Left ventricle myocardium inferior (tissue), 1 donor: ENCODE measurements at regions not wholly inside any gene's neighbourhood (a gene's known extent, or its start where the extent isn't known, plus 50 kb on each side); places are given as distances from the start of the nearest gene placed in this dataset.

ENCODE experiments used
- DNase-seq: peaks from one replicate; pipeline ENCODE4 v3.0.0-alpha.2; 2020
- H3K27ac ChIP-seq: fragments of 200-600 bp; replicated peaks from 2 replicates; pipeline ENCODE4 v1.8.0; 2021
- H3K27me3 ChIP-seq: fragments of 200-600 bp; 2 replicates; pipeline ENCODE4 v1.8.0; 2021; ENCODE audit warnings: low read depth
- H3K36me3 ChIP-seq: fragments of 200-600 bp; 2 replicates; pipeline ENCODE4 v1.8.0; 2021
- H3K4me1 ChIP-seq: fragments of 200-600 bp; 2 replicates; pipeline ENCODE4 v1.8.0; 2021
- H3K4me3 ChIP-seq: fragments of 200-600 bp; 2 replicates; pipeline ENCODE4 v1.8.0; 2021; ENCODE audit warnings: mild to moderate bottlenecking, moderate library complexity
- H3K9me3 ChIP-seq: fragments of 200-600 bp; replicated peaks from 2 replicates; pipeline ENCODE4 v1.8.0; 2021
- intact Hi-C: fragments of 100-400 bp; cut with micrococcal nuclease; formaldehyde crosslinking; loops from one replicate; pipeline ENCODE4 v1.11.0; 2022
- TF ChIP-seq, protein P1 (sequence below): fragments of 200-600 bp; IDR thresholded peaks from 2 replicates; pipeline ENCODE4 v1.8.0; 2021; ENCODE audit warnings: antibody characterized with exemption, mild to moderate bottlenecking, borderline replicate concordance
- donor health status: DM: no; HTN: yes; CAD: no; lungs with severe emphysema.

DNA sequence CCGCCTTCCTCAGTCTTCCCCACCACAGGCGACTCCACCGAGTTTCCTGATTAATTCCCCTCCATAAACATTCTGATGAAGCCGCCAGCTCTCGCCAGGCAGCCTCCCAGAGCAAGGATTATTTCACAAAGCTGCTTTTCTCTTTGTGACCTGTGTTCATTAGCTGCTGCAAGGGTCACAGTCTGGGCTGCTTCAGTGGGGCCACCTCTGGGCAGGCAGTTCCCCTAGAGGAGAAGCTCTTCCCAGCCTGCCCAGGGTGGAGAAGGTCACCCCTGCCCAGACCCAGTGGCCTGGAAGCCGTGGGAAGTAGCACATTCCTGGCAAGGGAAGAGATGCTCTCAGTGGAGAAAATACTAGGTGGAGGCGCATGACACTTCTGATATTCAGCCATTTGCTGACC lies 58.4 kb upstream of the RAPGEF1 start:
- intact Hi-C loops = no loop called here
- H3K36me3 ChIP-seq = no peaks in the 10 kb centered on the region
- H3K4me1 ChIP-seq = no peaks in the 10 kb centered on the region
- H3K27me3 ChIP-seq = peaks cover 49% of the 10 kb centered on the region
- no peaks in the 10 kb centered on the region for H3K9me3 ChIP-seq
- no peak overlapping the region for H3K4me3 ChIP-seq
- H3K27ac ChIP-seq = no peak overlapping the region
- DNase-seq = no peak
- TF ChIP-seq, protein P1, sequence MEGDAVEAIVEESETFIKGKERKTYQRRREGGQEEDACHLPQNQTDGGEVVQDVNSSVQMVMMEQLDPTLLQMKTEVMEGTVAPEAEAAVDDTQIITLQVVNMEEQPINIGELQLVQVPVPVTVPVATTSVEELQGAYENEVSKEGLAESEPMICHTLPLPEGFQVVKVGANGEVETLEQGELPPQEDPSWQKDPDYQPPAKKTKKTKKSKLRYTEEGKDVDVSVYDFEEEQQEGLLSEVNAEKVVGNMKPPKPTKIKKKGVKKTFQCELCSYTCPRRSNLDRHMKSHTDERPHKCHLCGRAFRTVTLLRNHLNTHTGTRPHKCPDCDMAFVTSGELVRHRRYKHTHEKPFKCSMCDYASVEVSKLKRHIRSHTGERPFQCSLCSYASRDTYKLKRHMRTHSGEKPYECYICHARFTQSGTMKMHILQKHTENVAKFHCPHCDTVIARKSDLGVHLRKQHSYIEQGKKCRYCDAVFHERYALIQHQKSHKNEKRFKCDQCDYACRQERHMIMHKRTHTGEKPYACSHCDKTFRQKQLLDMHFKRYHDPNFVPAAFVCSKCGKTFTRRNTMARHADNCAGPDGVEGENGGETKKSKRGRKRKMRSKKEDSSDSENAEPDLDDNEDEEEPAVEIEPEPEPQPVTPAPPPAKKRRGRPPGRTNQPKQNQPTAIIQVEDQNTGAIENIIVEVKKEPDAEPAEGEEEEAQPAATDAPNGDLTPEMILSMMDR = no peak

DNA sequence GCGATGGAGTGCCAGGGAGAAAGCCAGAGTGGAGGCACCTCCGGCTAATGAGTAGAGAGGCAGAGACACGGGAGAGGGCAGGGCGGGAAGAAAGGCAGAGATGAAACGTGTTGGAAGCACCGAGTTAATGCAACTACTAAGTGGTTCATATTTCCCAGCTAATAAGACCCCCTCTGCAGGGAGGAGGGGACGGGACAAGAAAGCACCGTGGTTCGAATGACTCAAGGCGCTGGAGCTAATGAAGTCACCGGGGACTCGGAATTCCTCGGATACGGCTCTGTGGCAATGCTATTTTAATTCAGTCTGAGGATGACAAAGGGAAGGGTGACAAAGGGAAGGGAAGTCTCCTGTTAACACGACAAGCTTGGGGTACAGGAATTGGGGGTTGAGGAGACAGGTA lies 54.5 kb upstream of the RAPGEF1 start:
- no peak overlapping the region for H3K4me3 ChIP-seq
- no peak for DNase-seq
- H3K36me3 ChIP-seq = no peaks in the 10 kb centered on the region
- intact Hi-C loops = no loop called here
- H3K27me3 ChIP-seq = peaks cover 43% of the 10 kb centered on the region
- H3K4me1 ChIP-seq = no peaks in the 10 kb centered on the region
- H3K9me3 ChIP-seq = peaks cover 7% of the 10 kb centered on the region
- TF ChIP-seq, protein P1 = no peak
- no peak overlapping the region for H3K27ac ChIP-seq

DNA sequence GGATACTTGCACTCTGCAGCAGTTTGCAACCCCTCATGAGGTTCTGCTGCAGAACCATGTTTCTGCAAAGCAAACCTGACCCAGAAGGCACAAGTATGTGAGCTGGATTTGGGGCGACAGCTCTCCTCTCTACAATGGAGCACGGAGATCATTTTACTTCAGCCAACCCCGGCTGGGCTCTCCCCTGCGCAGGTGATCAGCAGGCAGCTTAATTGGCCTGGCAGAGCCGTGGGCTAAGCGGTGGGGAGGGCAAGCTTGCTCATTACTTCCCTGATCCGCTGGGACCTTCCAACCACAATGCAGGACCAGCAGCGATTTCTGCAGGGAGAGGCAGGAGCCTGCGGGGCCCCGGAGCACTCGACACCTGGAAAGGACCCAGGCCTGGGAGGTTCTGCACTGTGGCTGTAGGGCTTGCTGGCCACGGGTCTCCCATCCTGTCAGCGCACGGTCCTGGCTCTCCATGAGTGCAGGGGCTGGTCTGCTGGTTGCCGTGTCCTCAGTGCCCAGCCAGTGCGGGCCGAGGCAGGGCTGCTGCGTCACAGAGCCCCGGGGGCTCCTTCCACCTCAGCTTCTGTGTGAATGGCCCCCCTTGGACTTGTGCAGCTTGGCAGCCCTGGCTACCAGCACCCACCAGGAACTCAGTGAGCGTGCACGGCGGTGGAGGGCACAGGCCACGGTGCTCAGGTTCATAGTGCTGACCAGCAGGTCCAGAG lies 51.8 kb upstream of the RAPGEF1 start:
- DNase-seq = no peak
- intact Hi-C loops = no loop called here
- no peaks in the 10 kb centered on the region for H3K4me1 ChIP-seq
- H3K9me3 ChIP-seq = peaks cover 7% of the 10 kb centered on the region
- no peaks in the 10 kb centered on the region for H3K36me3 ChIP-seq
- peaks cover 65% of the 10 kb centered on the region for H3K27me3 ChIP-seq
- H3K4me3 ChIP-seq = no peak overlapping the region
- TF ChIP-seq, protein P1 = no peak
- H3K27ac ChIP-seq = no peak overlapping the region
